NT2/D1 (cell line): ENCODE measurements at regions not wholly inside any gene's neighbourhood (a gene's known extent, or its start where the extent isn't known, plus 50 kb on each side); places are given as distances from the start of the nearest gene placed in this dataset.

Experiments
- DNase-seq: peaks from one replicate; pipeline ENCODE4 v3.0.0-alpha.2; 2011; ENCODE audit warnings: low read depth, low spot score
- H3K27me3 ChIP-seq: 2 replicates; pipeline ENCODE4 v1.6.0; 2011; ENCODE audit warnings: mild to moderate bottlenecking; ENCODE audit not compliant: insufficient read length, insufficient read depth
- H3K36me3 ChIP-seq: 2 replicates; pipeline ENCODE4 v1.6.1; 2011; ENCODE audit warnings: mild to moderate bottlenecking, low read length, mixed read lengths; ENCODE audit not compliant: insufficient read depth, insufficient read length
- H3K4me1 ChIP-seq: 2 replicates; pipeline ENCODE4 v1.5.1; 2011; ENCODE audit not compliant: insufficient read depth, insufficient read length
- H3K4me3 ChIP-seq: 2 replicates; pipeline ENCODE4 v1.5.1; 2011; ENCODE audit warnings: low read depth; ENCODE audit not compliant: insufficient read length
- H3K9ac ChIP-seq: 2 replicates; pipeline ENCODE4 v1.6.0; 2011; ENCODE audit warnings: low read depth; ENCODE audit not compliant: insufficient read length
- H3K9me3 ChIP-seq: 2 replicates; pipeline ENCODE4 v1.5.1; 2011; ENCODE audit warnings: mild to moderate bottlenecking, low read length; ENCODE audit not compliant: insufficient read depth
- SUZ12 ChIP-seq: IDR thresholded peaks from 2 replicates; pipeline ENCODE4 v1.6.1; 2011; ENCODE audit not compliant: insufficient read length, insufficient read depth; ENCODE audit errors: extremely low read depth
- YY1 ChIP-seq: IDR thresholded peaks from 2 replicates; pipeline ENCODE4 v1.6.1; 2011; ENCODE audit not compliant: insufficient read length, insufficient read depth
- ZNF274 ChIP-seq: IDR thresholded peaks from 2 replicates; pipeline ENCODE4 v1.6.1; 2011; ENCODE audit warnings: mild to moderate bottlenecking, low read depth, low read length

DNA sequence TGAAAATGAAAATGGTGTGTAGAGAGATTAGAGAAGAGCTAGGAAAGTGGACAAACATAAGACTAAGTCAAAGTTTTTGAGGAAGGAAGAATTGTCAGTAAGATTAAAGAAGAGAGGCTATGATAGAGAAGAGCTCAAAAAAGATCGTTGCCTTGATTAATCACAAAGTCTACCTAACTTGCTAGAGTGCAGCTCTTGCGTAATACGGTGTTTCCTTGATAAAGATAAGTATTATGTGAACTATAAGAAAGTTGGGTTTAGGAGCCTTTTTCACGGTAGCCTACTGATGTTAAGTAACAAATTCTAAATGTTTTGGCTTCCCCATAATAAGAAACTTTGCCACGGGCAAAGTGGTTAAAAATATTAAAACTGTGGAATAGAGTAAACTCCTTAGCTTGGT, 226.4 kb upstream of the NRXN1 start:
- H3K27me3 ChIP-seq = no peaks in the 10 kb centered on the region
- no peak for DNase-seq
- no peak overlapping the region for H3K9ac ChIP-seq
- H3K9me3 ChIP-seq = no peaks in the 10 kb centered on the region
- H3K4me1 ChIP-seq = no peaks in the 10 kb centered on the region
- H3K4me3 ChIP-seq = no peak overlapping the region
- TF ChIP-seq SUZ12 = no peak
- no peak for TF ChIP-seq ZNF274
- no peak for TF ChIP-seq YY1
- H3K36me3 ChIP-seq = no peaks in the 10 kb centered on the region

- H3K9me3 ChIP-seq = no peaks in the 10 kb centered on the region
- no peaks in the 10 kb centered on the region for H3K27me3 ChIP-seq
Measured at GRCh38 chr2:51256736-51257135, 224.8 kb upstream of the NRXN1 start.

GRCh38 chr2:51251356-51251755, 219.4 kb upstream of the NRXN1 start:
- no peak overlapping the region for H3K9ac ChIP-seq
- H3K4me1 ChIP-seq = no peaks in the 10 kb centered on the region
- H3K27me3 ChIP-seq = no peaks in the 10 kb centered on the region
- no peak overlapping the region for H3K4me3 ChIP-seq
- no peaks in the 10 kb centered on the region for H3K9me3 ChIP-seq
- DNase-seq = no peak
- no peaks in the 10 kb centered on the region for H3K36me3 ChIP-seq
- TF ChIP-seq ZNF274 (no peak), YY1 (no peak), SUZ12 (no peak)

More at GRCh38 chr2:51256736-51257135, 224.8 kb upstream of the NRXN1 start:
- TF ChIP-seq SUZ12 (no peak), ZNF274 (no peak), YY1 (no peak)
- Histone ChIP-seq H3K36me3 (no peaks in the 10 kb centered on the region), H3K9ac (no peak overlapping the region), H3K4me1 (no peaks in the 10 kb centered on the region), H3K4me3 (no peak overlapping the region)
- no peak for DNase-seq

GRCh38 chr2:51247252-51247805, 215.4 kb upstream of the NRXN1 start:
- Histone ChIP-seq H3K4me1 (no peaks in the 10 kb centered on the region), H3K4me3 (no peak overlapping the region), H3K9ac (no peak overlapping the region), H3K36me3 (no peaks in the 10 kb centered on the region), H3K9me3 (no peaks in the 10 kb centered on the region), H3K27me3 (no peaks in the 10 kb centered on the region)
- no peak for DNase-seq
- no peak for TF ChIP-seq SUZ12
- TF ChIP-seq ZNF274 = no peak
- TF ChIP-seq YY1 = no peak

GRCh38 chr2:51243892-51244535, 212.1 kb upstream of the NRXN1 start:
- H3K9ac ChIP-seq = no peak overlapping the region
- no peaks in the 10 kb centered on the region for H3K27me3 ChIP-seq
- H3K9me3 ChIP-seq = no peaks in the 10 kb centered on the region
- no peaks in the 10 kb centered on the region for H3K36me3 ChIP-seq
- no peak for DNase-seq
- TF ChIP-seq ZNF274 = no peak
- TF ChIP-seq YY1 = no peak
- no peak for TF ChIP-seq SUZ12
- no peak overlapping the region for H3K4me3 ChIP-seq
- no peaks in the 10 kb centered on the region for H3K4me1 ChIP-seq

- no peak overlapping the region for H3K4me3 ChIP-seq
Measured at GRCh38 chr2:51237626-51238271, 205.8 kb upstream of the NRXN1 start.

DNA sequence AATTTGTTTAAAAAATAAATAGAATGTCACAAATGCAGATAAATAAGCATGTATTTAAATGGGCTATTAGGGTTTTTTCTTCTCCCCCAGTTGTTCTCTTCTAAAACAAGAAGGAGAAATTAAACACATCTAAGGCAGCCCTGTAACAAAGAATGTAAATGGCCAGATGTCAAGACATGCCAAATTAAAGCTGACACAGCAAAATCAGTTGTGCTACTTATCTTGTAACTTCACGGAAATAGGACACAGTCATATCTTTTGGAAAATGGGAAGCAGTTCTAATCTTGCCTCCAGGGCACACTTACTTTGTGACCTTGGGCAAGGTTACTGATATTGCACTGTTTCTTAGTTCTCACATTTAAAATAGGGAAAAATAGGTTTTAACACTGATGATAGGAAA, 200.1 kb upstream of the NRXN1 start:
- Histone ChIP-seq H3K9ac (no peak overlapping the region), H3K27me3 (no peaks in the 10 kb centered on the region), H3K4me1 (no peaks in the 10 kb centered on the region), H3K36me3 (no peaks in the 10 kb centered on the region), H3K4me3 (no peak overlapping the region), H3K9me3 (peaks cover 18% of the 10 kb centered on the region; the same call in 1 of the 2 replicates)
- TF ChIP-seq ZNF274 (no peak), SUZ12 (no peak), YY1 (no peak)
- no peak for DNase-seq

More at GRCh38 chr2:51237626-51238271, 205.8 kb upstream of the NRXN1 start:
- H3K4me1 ChIP-seq = no peaks in the 10 kb centered on the region
- no peak for DNase-seq
- no peaks in the 10 kb centered on the region for H3K27me3 ChIP-seq
- H3K36me3 ChIP-seq = no peaks in the 10 kb centered on the region
- TF ChIP-seq ZNF274 (no peak), SUZ12 (no peak), YY1 (no peak)
- no peak overlapping the region for H3K9ac ChIP-seq
- peaks cover 16% of the 10 kb centered on the region; the same call in 1 of the 2 replicates for H3K9me3 ChIP-seq
